Skeletal muscle satellite cell (primary cell): ENCODE measurements at regions not wholly inside any gene's neighbourhood (a gene's known extent, or its start where the extent isn't known, plus 50 kb on each side); places are given as distances from the start of the nearest gene placed in this dataset.
A peak's percentile ranks its signal among the peaks of the same experiment; 100 is the strongest.

Experiments
- H3K27me3 ChIP-seq: 2 replicates; pipeline ENCODE4 v1.7.0; 2013; ENCODE audit warnings: low read length; ENCODE audit not compliant: control insufficient read depth, insufficient read depth
- H3K36me3 ChIP-seq: 2 replicates; pipeline ENCODE4 v1.7.0; 2013; ENCODE audit warnings: mild to moderate bottlenecking, control low read depth, low read length; ENCODE audit not compliant: insufficient read depth
- H3K4me1 ChIP-seq: 2 replicates; pipeline ENCODE4 v1.7.0; 2013; ENCODE audit warnings: low read length; ENCODE audit not compliant: control insufficient read depth, insufficient read depth
- H3K4me2 ChIP-seq: 2 replicates; pipeline ENCODE4 v1.7.0; 2013; ENCODE audit warnings: mild to moderate bottlenecking, low read length
- H3K4me3 ChIP-seq: 2 replicates; pipeline ENCODE4 v1.7.0; 2013; ENCODE audit warnings: low read length
- H3K9ac ChIP-seq: 2 replicates; pipeline ENCODE4 v1.7.0; 2013; ENCODE audit warnings: mild to moderate bottlenecking, low read depth, low read length, moderate library complexity
- H3K9me3 ChIP-seq: replicated peaks from 2 replicates; pipeline ENCODE4 v1.7.0; 2013; ENCODE audit warnings: mild to moderate bottlenecking, control low read depth, low read length

DNA sequence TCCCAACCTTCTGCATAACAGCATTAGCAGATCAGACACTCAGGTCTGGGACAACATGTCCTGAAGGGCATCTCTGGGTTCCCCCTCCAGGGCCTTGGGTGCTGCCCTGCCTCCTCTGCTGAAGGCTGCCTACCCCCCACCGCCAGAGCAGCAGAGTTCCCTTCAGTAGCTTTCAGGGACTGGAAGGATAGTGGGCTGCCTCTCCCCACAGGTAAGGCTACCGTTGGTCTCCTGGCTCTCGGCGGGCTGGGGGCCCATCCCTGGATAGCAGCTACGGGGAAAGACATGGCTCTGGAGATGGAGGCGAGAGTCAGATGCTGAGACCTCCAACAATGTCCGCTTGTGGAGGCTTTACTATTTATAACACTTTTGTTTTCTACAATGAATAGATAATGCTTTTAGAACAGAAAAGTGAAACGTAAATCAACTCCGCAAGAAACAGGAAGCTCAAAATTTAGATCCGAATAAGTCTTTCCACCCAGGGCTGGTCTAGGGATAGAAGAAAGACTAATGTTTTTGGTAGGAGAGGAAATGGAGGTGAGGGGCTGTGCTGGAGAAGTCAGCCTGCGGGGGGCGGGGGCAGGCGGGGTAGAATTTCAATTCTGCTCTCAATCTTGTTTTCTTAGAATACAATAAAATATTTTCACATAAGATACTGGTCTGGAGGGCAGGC, 58.4 kb downstream of the ARL4C start:
- Histone ChIP-seq H3K36me3 (no peaks in the 10 kb centered on the region), H3K27me3 (peaks cover 18% of the 10 kb centered on the region), H3K4me2 (no peak overlapping the region), H3K4me3 (no peak overlapping the region), H3K4me1 (peaks cover 8% of the 10 kb centered on the region), H3K9me3 (no peaks in the 10 kb centered on the region), H3K9ac (no peak overlapping the region)

DNA sequence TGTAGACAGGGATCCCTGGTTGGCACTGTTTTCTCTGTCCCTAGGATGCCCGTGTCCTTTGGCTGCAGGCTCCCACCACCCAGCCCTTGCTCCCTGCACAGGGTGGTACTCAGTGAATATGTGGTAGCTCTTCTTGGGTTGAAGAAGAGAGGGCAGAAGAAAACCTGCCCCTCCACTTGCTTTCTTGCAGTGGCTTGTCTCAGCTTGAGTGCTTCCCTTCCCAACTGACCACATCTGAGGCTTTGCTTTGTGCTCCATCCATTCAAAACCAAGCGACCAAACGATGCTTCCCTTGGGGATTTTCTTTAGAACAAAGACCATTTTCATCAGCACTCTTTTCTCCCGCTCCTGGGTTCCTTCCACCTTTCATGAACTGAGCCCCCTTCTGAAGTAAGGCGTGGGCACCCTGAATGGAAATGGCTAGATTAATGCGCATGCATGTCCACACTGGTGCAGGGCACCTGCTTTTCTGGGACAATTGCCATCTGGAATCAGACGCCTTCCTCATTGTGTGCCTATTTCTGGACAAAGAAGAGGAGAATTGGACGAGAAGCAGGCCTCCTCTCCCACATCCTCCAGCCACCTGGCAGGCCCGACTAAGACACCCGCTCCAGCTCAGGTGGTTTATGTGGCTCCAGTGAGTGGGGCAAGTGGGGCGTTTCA, 59.1 kb downstream of the ARL4C start:
- Histone ChIP-seq H3K4me2 (no peak overlapping the region), H3K4me1 (peaks cover 8% of the 10 kb centered on the region), H3K9ac (no peak overlapping the region), H3K36me3 (no peaks in the 10 kb centered on the region), H3K9me3 (no peaks in the 10 kb centered on the region), H3K4me3 (no peak overlapping the region), H3K27me3 (peaks cover 18% of the 10 kb centered on the region)

- Histone ChIP-seq H3K9me3 (no peaks in the 10 kb centered on the region), H3K27me3 (peaks cover 18% of the 10 kb centered on the region), H3K4me3 (no peak overlapping the region), H3K4me1 (peaks cover 8% of the 10 kb centered on the region), H3K36me3 (no peaks in the 10 kb centered on the region), H3K4me2 (no peak overlapping the region), H3K9ac (no peak overlapping the region)
Observed at GRCh38 chr2:234436482-234436837, 60.4 kb downstream of the ARL4C start.

DNA sequence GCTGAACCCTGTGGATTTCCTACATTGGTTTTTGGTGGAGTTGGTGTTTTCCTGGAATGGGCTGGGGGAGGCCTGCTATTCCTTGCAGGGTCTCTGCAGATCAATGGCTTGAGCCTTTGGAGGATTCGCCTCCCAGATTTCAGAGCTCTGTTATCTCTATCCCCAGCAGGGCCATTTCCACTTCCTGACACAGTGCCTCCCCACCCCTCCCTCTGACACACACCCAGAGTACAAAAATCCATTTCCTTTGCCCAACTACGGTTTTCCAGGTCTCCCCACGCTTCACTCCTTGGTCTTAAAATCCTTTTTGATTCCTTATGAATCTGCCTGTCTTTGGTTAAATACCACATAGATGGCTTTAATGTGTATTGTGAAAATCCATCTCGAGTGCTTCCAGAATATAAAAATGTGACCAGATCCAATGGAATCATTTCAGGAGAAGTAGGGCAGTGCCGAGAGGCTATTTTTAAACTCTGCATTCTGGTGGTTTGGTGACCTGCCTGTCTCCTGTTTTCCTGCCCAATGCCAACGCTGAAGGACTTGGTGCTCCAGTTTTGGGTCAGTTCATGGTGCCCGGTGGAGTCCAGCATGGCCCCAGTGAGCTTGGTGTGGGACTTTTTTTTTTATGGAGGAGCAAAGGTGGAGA, 60.9 kb downstream of the ARL4C start:
- H3K4me3 ChIP-seq = no peak overlapping the region
- peaks cover 8% of the 10 kb centered on the region for H3K4me1 ChIP-seq
- H3K9ac ChIP-seq = no peak overlapping the region
- peaks cover 18% of the 10 kb centered on the region for H3K27me3 ChIP-seq
- H3K9me3 ChIP-seq = no peaks in the 10 kb centered on the region
- H3K36me3 ChIP-seq = no peaks in the 10 kb centered on the region
- no peak overlapping the region for H3K4me2 ChIP-seq

- H3K4me2 ChIP-seq = no peak overlapping the region
- H3K27me3 ChIP-seq = peaks cover 16% of the 10 kb centered on the region
- no peaks in the 10 kb centered on the region for H3K9me3 ChIP-seq
- H3K4me1 ChIP-seq = peaks cover 8% of the 10 kb centered on the region
- H3K4me3 ChIP-seq = no peak overlapping the region
- no peaks in the 10 kb centered on the region for H3K36me3 ChIP-seq
- no peak overlapping the region for H3K9ac ChIP-seq
Observed at GRCh38 chr2:234433201-234433600, 63.7 kb downstream of the ARL4C start.

- no peaks in the 10 kb centered on the region for H3K9me3 ChIP-seq
- H3K9ac ChIP-seq = no peak overlapping the region
- no peaks in the 10 kb centered on the region for H3K27me3 ChIP-seq
- H3K36me3 ChIP-seq = no peaks in the 10 kb centered on the region
- peaks cover 13% of the 10 kb centered on the region for H3K4me1 ChIP-seq
- no peak overlapping the region for H3K4me3 ChIP-seq
- no peak overlapping the region for H3K4me2 ChIP-seq
Observed at GRCh38 chr2:234430871-234431270, 66.0 kb downstream of the ARL4C start.

DNA sequence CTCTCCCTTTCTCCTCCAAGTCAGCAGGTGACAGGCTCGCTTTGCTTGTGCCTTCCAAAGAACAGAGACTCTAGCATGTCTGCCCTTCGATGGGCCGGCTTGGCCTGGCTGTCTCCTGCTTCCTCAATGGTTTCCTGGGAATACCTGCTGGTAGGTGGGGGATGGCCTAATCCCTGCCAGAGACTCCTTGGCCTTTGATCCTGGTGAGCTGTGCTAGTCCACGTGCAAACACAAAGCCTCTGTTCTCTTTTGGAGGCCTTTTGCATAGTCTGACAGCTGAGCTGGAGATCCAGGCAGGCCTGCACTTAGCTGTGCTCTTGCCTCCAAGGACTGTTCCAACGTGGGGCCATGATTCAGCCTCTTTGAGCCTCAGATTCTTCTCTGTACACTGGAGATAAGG, 67.6 kb downstream of the ARL4C start:
- Histone ChIP-seq H3K4me1 (peaks cover 10% of the 10 kb centered on the region), H3K4me2 (no peak overlapping the region), H3K27me3 (no peaks in the 10 kb centered on the region), H3K36me3 (no peaks in the 10 kb centered on the region), H3K9ac (no peak overlapping the region), H3K4me3 (no peak overlapping the region), H3K9me3 (no peaks in the 10 kb centered on the region)

DNA sequence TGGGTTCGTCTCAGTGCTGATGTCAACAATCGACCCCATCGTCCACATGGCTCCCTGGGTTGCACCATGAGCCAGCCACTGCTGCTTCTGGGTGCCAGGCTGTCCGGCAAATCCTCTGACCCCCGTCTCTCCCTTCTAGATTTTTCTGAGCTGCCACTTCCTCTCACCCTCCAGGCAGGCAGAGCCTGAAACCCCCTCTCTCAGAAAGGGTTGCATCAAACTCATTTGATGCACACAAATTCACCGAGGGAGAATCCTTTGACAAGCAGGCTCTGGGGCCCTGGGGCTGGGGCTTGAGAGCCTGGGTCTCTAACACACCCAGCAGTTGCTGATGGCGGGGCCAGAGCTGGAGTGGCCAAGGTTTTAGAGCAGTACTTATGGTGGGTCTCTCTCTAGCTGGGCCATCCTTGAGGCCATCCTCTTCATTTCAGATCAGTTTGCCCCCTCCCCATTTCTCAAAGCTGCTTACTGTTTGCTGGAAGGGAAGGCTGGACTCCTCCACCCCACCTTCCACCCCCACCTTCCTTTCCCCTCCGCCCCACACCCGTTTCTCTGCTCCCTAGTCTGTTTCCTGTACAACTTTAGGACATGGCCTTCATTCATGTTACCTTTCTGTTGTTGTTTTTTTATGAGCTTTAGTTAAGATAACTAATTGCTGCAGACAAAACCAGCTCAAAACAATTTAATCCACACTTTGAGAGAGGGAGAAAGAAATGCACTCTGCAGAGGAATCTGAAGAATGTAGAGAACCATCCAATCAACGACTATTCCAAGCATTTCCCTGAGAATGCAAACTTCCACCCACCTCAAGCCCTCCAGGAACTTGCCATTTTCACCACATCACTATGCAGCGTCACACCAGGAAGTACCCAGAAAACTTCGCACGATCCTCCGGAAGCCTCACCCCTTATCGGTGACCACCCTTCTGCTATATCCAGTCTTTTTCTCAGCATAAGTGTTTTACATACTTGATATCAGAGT, 69.5 kb downstream of the ARL4C start:
- no peak overlapping the region for H3K9ac ChIP-seq
- H3K27me3 ChIP-seq = no peaks in the 10 kb centered on the region
- peak overlapping the region; percentile 1 for H3K4me2 ChIP-seq
- H3K4me3 ChIP-seq = no peak overlapping the region
- H3K36me3 ChIP-seq = no peaks in the 10 kb centered on the region
- H3K9me3 ChIP-seq = no peaks in the 10 kb centered on the region
- H3K4me1 ChIP-seq = peaks cover 19% of the 10 kb centered on the region

DNA sequence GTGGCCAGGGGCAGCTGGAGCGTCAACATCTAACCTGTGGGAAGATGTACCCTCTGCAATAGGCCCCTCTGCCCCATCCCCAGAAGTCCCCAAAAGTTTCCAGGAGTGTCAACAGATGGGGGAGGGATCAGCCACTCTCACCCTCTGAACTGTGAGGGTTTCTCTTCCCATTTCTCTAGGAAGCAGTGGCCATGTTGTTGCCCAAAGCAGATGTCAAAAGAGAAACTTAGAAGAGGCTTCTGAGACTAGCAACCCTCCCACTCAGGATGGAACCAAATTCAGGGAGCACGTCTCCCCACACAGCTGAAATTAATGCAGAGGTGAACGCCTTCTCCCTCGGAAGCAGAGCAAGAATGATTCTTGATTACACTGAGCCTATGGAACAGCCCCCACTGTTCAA, 70.3 kb downstream of the ARL4C start:
- Histone ChIP-seq H3K27me3 (no peaks in the 10 kb centered on the region), H3K4me2 (no peak overlapping the region), H3K9ac (no peak overlapping the region), H3K4me3 (no peak overlapping the region), H3K36me3 (no peaks in the 10 kb centered on the region), H3K4me1 (peaks cover 23% of the 10 kb centered on the region), H3K9me3 (no peaks in the 10 kb centered on the region)

GRCh38 chr2:234425639-234426603, 71.0 kb downstream of the ARL4C start:
- Histone ChIP-seq H3K4me3 (no peak overlapping the region), H3K4me2 (no peak overlapping the region), H3K4me1 (peaks cover 23% of the 10 kb centered on the region), H3K27me3 (no peaks in the 10 kb centered on the region), H3K9me3 (no peaks in the 10 kb centered on the region), H3K36me3 (no peaks in the 10 kb centered on the region), H3K9ac (no peak overlapping the region)
